Mucosa of rectum (tissue), 2 donors: ENCODE measurements at regions not wholly inside any gene's neighbourhood (a gene's known extent, or its start where the extent isn't known, plus 50 kb on each side); places are given as distances from the start of the nearest gene placed in this dataset.

ENCODE experiments used
- H3K27ac ChIP-seq, 2 donors: one replicate each; pipeline ENCODE4 v1.7.0; 2013; ENCODE audit warnings: inconsistent platforms in 2 of 2, low read depth in 2 of 2, low read length in 2 of 2
- H3K27me3 ChIP-seq, 2 donors: one replicate each; pipeline ENCODE4 v1.7.0; 2013; ENCODE audit warnings: low read length in 2 of 2; ENCODE audit not compliant: control insufficient read depth in 2 of 2, insufficient read depth in 2 of 2
- H3K36me3 ChIP-seq, 2 donors: one replicate each; pipeline ENCODE4 v1.7.0; 2013; ENCODE audit warnings: low read length in 2 of 2; ENCODE audit not compliant: control insufficient read depth in 2 of 2, insufficient read depth in 2 of 2
- H3K4me1 ChIP-seq, 2 donors: one replicate each; pipeline ENCODE4 v1.7.0; 2013; ENCODE audit warnings: low read length in 2 of 2, mild to moderate bottlenecking in 1 of 2; ENCODE audit not compliant: control insufficient read depth in 2 of 2, insufficient read depth in 2 of 2
- H3K4me3 ChIP-seq, 2 donors: one replicate each; pipeline ENCODE4 v1.7.0; 2013; ENCODE audit warnings: low read length in 2 of 2
- H3K9ac ChIP-seq, 2 donors: one replicate each; pipeline ENCODE4 v1.7.0; 2013; ENCODE audit warnings: low read length in 2 of 2, low read depth in 1 of 2, mild to moderate bottlenecking in 1 of 2
- H3K9me3 ChIP-seq, 2 donors: one replicate each; pipeline ENCODE4 v1.7.0; 2013; ENCODE audit warnings: low read length in 2 of 2; ENCODE audit not compliant: control insufficient read depth in 2 of 2
- donor health status: healthy.
- donor health status: Normal muscosa, but diverticular disease.

- no peak overlapping the region for H3K27ac ChIP-seq
- H3K4me3 ChIP-seq = no peak overlapping the region
- no peaks in the 10 kb centered on the region for H3K4me1 ChIP-seq
- H3K27me3 ChIP-seq = no peaks in the 10 kb centered on the region
- no peaks in the 10 kb centered on the region for H3K9me3 ChIP-seq
- no peak overlapping the region for H3K9ac ChIP-seq
- H3K36me3 ChIP-seq = no peaks in the 10 kb centered on the region
Observed at GRCh38 chr11:112352907-112353306, 92.2 kb upstream of the PLET1 start.

DNA sequence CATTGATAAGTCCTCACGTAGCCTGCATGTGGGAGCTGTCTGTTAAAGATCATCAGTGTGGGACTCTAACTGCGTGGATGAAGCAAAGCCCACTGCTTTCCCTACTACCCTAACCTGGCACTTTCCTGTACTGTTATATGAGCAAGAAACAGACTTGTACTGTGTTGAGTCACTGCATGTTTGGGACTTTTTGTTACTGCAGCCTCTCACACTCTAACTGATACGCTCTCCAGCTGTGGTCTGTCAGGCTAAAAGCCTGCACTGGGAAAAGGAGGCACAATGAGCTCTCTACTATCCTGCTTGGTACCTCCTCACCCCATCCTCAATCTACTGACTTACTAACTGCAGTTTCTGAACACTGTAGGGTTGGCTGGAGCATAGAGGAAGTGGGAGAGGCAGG lies 93.7 kb upstream of the PLET1 start:
- Histone ChIP-seq H3K4me1 (no peaks in the 10 kb centered on the region), H3K9ac (no peak overlapping the region), H3K27ac (no peak overlapping the region), H3K36me3 (no peaks in the 10 kb centered on the region), H3K9me3 (no peaks in the 10 kb centered on the region), H3K4me3 (no peak overlapping the region), H3K27me3 (no peaks in the 10 kb centered on the region)

DNA sequence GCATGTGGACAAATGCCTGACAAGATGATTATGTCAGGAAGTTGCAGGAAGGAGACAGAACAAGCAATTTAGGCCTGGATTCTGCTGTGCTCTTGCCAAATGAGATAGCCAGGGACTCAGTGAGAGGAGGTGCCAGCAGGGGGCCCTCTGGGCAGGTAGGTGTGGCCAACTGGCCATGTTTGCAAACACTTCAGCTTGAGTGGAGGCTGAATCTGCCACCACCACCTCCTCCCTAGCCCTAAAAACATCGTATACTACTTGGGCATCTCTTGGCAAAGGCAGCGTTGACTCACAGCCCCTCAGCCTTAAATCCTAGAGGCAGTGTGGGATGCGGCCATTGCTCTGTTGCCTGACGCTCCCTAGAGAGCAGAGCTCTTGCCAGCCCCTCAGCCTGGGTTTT lies 95.1 kb upstream of the PLET1 start:
- H3K4me3 ChIP-seq = no peak overlapping the region
- H3K27ac ChIP-seq = no peak overlapping the region
- H3K4me1 ChIP-seq = no peaks in the 10 kb centered on the region
- no peaks in the 10 kb centered on the region for H3K36me3 ChIP-seq
- no peaks in the 10 kb centered on the region for H3K9me3 ChIP-seq
- no peak overlapping the region for H3K9ac ChIP-seq
- H3K27me3 ChIP-seq = no peaks in the 10 kb centered on the region

DNA sequence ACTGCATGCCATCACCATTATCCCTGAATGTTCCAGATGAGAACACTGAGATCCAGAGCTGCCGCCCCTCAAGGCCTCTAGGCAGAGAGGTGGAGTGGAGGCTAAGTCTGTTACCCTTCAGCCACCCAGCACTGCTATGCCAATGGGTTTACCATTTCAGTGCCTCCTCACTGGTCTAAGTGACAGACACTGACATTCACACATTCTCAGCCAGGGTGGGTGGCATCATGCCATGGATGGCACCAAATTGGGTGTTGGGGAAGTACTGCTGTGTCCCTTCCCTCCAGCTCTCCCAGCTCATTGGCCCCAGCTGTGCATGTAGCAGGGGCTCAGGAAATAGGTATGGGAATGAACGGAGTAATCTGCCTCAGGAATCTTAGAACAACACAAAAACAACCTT lies 96.8 kb upstream of the PLET1 start:
- Histone ChIP-seq H3K4me3 (no peak overlapping the region), H3K27ac (no peak overlapping the region), H3K27me3 (no peaks in the 10 kb centered on the region), H3K9ac (no peak overlapping the region), H3K36me3 (no peaks in the 10 kb centered on the region), H3K4me1 (no peaks in the 10 kb centered on the region), H3K9me3 (no peaks in the 10 kb centered on the region)

DNA sequence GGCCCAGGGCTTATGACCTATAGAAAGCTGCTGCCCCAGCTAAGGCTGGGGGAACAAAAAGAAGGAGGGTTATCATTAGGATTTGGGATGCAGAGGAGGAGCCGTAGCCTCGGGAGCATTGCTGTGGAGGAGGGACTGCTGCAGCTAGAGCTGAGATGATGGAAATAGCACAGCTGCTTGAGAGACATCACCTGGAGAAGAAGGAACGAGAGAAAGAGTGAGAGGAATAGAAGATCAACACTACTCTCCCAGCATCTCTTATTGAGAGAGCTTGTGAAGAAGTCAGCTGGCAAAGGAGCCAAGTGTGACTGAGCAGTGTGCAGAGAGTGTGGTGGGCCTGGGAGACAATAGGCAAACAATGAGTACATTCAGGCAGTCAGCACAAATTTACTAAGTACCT lies 100.7 kb upstream of the PLET1 start:
- Histone ChIP-seq H3K9me3 (no peaks in the 10 kb centered on the region), H3K27ac (no peak overlapping the region), H3K4me3 (no peak overlapping the region), H3K36me3 (no peaks in the 10 kb centered on the region), H3K9ac (no peak overlapping the region), H3K4me1 (no peaks in the 10 kb centered on the region), H3K27me3 (no peaks in the 10 kb centered on the region)

DNA sequence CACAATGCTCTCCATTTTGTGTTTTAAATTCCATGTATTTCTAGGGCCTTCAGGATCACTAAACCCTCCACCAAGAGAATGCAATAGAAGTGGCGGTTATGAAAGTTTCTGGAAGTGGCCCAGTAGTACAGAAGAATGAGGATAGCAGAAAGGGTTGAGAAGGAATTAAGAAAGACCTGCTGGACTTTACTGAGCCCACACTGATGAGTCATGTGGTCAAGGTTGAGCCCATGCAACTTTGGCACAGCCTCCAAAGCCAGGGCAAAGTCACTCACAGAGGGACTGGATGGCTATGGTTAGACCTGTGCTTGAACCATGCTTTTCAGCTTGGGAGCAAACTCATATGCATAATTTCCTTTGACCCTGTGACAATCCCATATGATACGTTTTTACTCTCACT lies 102.9 kb upstream of the PLET1 start:
- no peaks in the 10 kb centered on the region for H3K4me1 ChIP-seq
- H3K9me3 ChIP-seq = no peaks in the 10 kb centered on the region
- H3K4me3 ChIP-seq = no peak overlapping the region
- H3K36me3 ChIP-seq = no peaks in the 10 kb centered on the region
- H3K27me3 ChIP-seq = no peaks in the 10 kb centered on the region
- H3K9ac ChIP-seq = no peak overlapping the region
- H3K27ac ChIP-seq = peak overlapping the region in 1 of 2 donors; percentile 71

DNA sequence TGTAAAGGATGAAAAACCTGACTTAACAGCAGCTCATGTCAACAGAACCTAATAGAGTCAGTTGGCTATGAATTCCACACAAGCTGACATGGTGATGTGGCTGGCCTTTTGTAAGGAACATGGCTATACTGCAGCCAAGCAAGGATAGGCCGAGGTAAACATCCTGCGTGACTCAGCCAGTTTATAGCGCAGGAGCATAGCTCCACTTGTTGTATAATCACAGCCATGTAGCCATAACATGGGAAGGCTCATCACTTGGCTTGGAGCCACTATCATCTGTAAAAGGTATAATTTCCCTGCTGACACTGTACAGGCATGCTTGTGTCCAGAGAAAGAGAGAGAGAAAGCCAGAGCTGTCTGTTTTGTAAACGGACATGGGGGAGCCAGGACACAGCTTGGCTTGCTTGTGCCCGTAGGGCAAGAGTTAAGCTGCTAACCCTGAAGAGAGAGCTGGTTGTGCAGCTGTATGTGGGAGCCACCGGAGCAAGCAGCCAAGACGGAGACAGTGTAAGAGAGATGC lies 104.4 kb upstream of the PLET1 start:
- Histone ChIP-seq H3K4me1 (no peaks in the 10 kb centered on the region), H3K27ac (peak overlapping the region; percentile 59 to 71), H3K4me3 (no peak overlapping the region), H3K9ac (no peak overlapping the region), H3K27me3 (no peaks in the 10 kb centered on the region), H3K36me3 (no peaks in the 10 kb centered on the region), H3K9me3 (no peaks in the 10 kb centered on the region)

GRCh38 chr11:112366012-112366411 lies 105.4 kb upstream of the PLET1 start:
- Histone ChIP-seq H3K9ac (no peak overlapping the region), H3K4me1 (no peaks in the 10 kb centered on the region), H3K27me3 (no peaks in the 10 kb centered on the region), H3K4me3 (no peak overlapping the region), H3K9me3 (no peaks in the 10 kb centered on the region), H3K27ac (peak overlapping the region in 1 of 2 donors; percentile 29), H3K36me3 (no peaks in the 10 kb centered on the region)

DNA sequence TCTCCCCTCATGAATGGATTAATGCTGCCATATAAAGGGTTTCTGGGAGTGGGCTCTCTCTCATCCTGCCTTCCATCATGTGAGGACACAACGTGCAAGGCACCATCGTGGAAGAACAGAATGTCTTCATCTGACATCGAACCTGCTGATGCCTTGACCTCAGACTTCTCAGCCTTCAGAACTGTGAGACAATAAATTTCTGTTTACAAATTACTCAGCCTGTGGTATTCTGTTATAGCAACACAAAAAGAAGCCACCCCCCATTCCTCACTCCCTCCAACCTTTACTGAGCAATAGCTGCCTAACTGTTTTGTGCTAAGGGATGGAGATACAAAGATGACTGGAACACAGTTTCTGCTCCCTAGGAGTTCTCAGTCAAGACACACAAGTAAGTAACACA lies 106.1 kb upstream of the PLET1 start:
- no peak overlapping the region for H3K27ac ChIP-seq
- no peaks in the 10 kb centered on the region for H3K36me3 ChIP-seq
- no peak overlapping the region for H3K4me3 ChIP-seq
- H3K4me1 ChIP-seq = no peaks in the 10 kb centered on the region
- H3K27me3 ChIP-seq = no peaks in the 10 kb centered on the region
- no peak overlapping the region for H3K9ac ChIP-seq
- no peaks in the 10 kb centered on the region for H3K9me3 ChIP-seq

GRCh38 chr11:112367461-112367860 lies 106.8 kb upstream of the PLET1 start:
- Histone ChIP-seq H3K9me3 (no peaks in the 10 kb centered on the region), H3K4me3 (no peak overlapping the region), H3K36me3 (no peaks in the 10 kb centered on the region), H3K27ac (no peak overlapping the region), H3K9ac (no peak overlapping the region), H3K4me1 (no peaks in the 10 kb centered on the region), H3K27me3 (no peaks in the 10 kb centered on the region)

GRCh38 chr11:112367895-112368294 lies 107.2 kb upstream of the PLET1 start:
- Histone ChIP-seq H3K4me1 (no peaks in the 10 kb centered on the region), H3K36me3 (no peaks in the 10 kb centered on the region), H3K9ac (no peak overlapping the region), H3K9me3 (no peaks in the 10 kb centered on the region), H3K27ac (no peak overlapping the region), H3K4me3 (no peak overlapping the region), H3K27me3 (no peaks in the 10 kb centered on the region)
